Choroid plexus epithelial cell (primary cell): ENCODE measurements at regions not wholly inside any gene's neighbourhood (a gene's known extent, or its start where the extent isn't known, plus 50 kb on each side); places are given as distances from the start of the nearest gene placed in this dataset.

Source experiments
- DNase-seq: peaks from one replicate; pipeline ENCODE4 v3.0.0-alpha.2; 2010; ENCODE audit warnings: low read depth
- H3K4me3 ChIP-seq: 2 replicates; pipeline ENCODE4 v1.5.1; 2011; ENCODE audit warnings: low read depth, mild to moderate bottlenecking, control low read depth, low read length, moderate library complexity
- CTCF ChIP-seq: conservative IDR thresholded peaks from 2 replicates; pipeline ENCODE4 v1.5.1; 2011; ENCODE audit warnings: low read depth, mild to moderate bottlenecking, control low read depth, inconsistent platforms, low read length, moderate library complexity

- no peak for TF ChIP-seq CTCF
- no peak for DNase-seq
- no peak overlapping the region for H3K4me3 ChIP-seq
These were observed 172.9 kb upstream of the RUNX1 start for GRCh38 chr21:35222021-35222420.

- no peak for TF ChIP-seq CTCF
- H3K4me3 ChIP-seq, result no peak overlapping the region
- DNase-seq, result peak; percentile 74
These were observed 171.2 kb upstream of the RUNX1 start for GRCh38 chr21:35220301-35220700.

GRCh38 chr21:35219719-35220118, 170.6 kb upstream of the RUNX1 start:
- no peak overlapping the region for H3K4me3 ChIP-seq
- DNase-seq, result no peak
- TF ChIP-seq CTCF, result no peak

- no peak for DNase-seq
- TF ChIP-seq CTCF, result no peak
- H3K4me3 ChIP-seq, result no peak overlapping the region
These were observed 170.2 kb upstream of the RUNX1 start for GRCh38 chr21:35219291-35219690.

GRCh38 chr21:35217504-35218060, 168.5 kb upstream of the RUNX1 start:
- TF ChIP-seq CTCF, result no peak
- DNase-seq, result peak; percentile 89
- H3K4me3 ChIP-seq, result no peak overlapping the region

- no peak overlapping the region for H3K4me3 ChIP-seq
- no peak for TF ChIP-seq CTCF
- DNase-seq, result no peak
These were observed 167.9 kb upstream of the RUNX1 start for GRCh38 chr21:35216996-35217395.

GRCh38 chr21:35215870-35216269, 166.8 kb upstream of the RUNX1 start:
- no peak for DNase-seq
- no peak overlapping the region for H3K4me3 ChIP-seq
- no peak for TF ChIP-seq CTCF
